Smooth muscle cell (in vitro differentiated cells): ENCODE measurements at regions not wholly inside any gene's neighbourhood (a gene's known extent, or its start where the extent isn't known, plus 50 kb on each side); places are given as distances from the start of the nearest gene placed in this dataset.

ENCODE experiments used
- DNase-seq: peaks from one replicate; lab custom pipeline; 2025; ENCODE audit not compliant: unreplicated experiment; lab: John Stamatoyannopoulos, UW
- H2AFZ ChIP-seq: fragments of 200-600 bp; sonication (generic); 2 replicates; pipeline ENCODE4 v1.6.0; 2016; ENCODE audit warnings: antibody characterized with exemption, low read depth, mild to moderate bottlenecking
- H3F3A ChIP-seq: fragments of 200-600 bp; sonication (generic); 2 replicates; pipeline ENCODE4 v1.6.0; 2017; ENCODE audit warnings: antibody characterized with exemption, low read depth
- H3K27ac ChIP-seq: fragments of 200-600 bp; sonication (generic); 2 replicates; pipeline ENCODE4 v1.5.1; 2016; ENCODE audit warnings: low read depth, mild to moderate bottlenecking
- H3K27me3 ChIP-seq: fragments of 200-600 bp; sonication (generic); 2 replicates; pipeline ENCODE4 v1.6.1; 2016; ENCODE audit warnings: low read depth, mild to moderate bottlenecking
- H3K36me3 ChIP-seq: fragments of 200-600 bp; sonication (generic); 2 replicates; pipeline ENCODE4 v1.5.1; 2016; ENCODE audit warnings: low read depth
- H3K4me1 ChIP-seq: fragments of 200-600 bp; sonication (generic); 2 replicates; pipeline ENCODE4 v1.5.1; 2016; ENCODE audit warnings: low read depth
- H3K4me2 ChIP-seq: fragments of 200-600 bp; sonication (generic); 2 replicates; pipeline ENCODE4 v1.6.0; 2016; ENCODE audit warnings: mild to moderate bottlenecking
- H3K4me3 ChIP-seq: fragments of 200-600 bp; sonication (generic); 2 replicates; pipeline ENCODE4 v1.5.1; 2016; ENCODE audit warnings: mild to moderate bottlenecking
- H3K79me2 ChIP-seq: fragments of 200-600 bp; sonication (generic); 2 replicates; pipeline ENCODE4 v1.6.0; 2016; ENCODE audit warnings: low read depth, mild to moderate bottlenecking
- H3K9ac ChIP-seq: fragments of 200-600 bp; sonication (generic); 2 replicates; pipeline ENCODE4 v1.6.0; 2016; ENCODE audit warnings: low read depth
- H3K9me3 ChIP-seq: fragments of 200-600 bp; sonication (generic); replicated peaks from 2 replicates; pipeline ENCODE4 v1.5.1; 2016; ENCODE audit warnings: low read depth
- H4K20me1 ChIP-seq: fragments of 200-600 bp; sonication (generic); 2 replicates; pipeline ENCODE4 v1.6.0; 2016; ENCODE audit warnings: low read depth
- WGBS: methylation state at CpG from one replicate; pipeline ENCODE4 v1.1.7; 2016; ENCODE audit warnings: low lambda C conversion rate; 5-methylcytosine and 5-hydroxymethylcytosine counted together
- TF ChIP-seq, protein P1 (sequence below): fragments of 200-600 bp; sonication (generic); IDR thresholded peaks from 2 replicates; pipeline ENCODE4 v1.5.1; 2017; ENCODE audit warnings: borderline replicate concordance, mild to moderate bottlenecking, antibody characterized with exemption; ENCODE audit not compliant: insufficient read depth, poor library complexity, severe bottlenecking

DNA sequence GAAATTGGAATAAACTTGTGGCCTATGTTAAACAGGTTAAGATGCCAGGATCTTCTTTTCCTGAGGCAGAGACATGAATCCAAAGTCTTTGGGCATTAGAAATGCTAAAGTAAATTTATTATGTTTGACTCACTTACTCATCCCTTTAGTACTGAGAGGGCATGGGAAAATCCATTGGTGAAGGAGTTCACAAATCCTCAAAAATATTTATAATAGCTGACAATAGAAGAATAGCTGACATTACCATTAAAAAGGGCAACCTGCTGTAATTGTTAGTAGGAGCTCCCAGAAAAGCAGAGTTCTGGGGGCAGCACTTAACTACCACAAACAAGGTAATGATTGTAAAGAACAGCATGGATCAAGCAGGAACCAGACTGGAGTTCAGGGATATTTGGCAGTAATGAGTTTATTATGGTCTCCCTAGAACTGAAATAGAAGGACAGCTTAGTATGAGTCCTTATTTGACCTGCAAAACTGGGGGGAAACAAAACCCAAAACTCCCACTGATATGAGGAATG lies 285.8 kb upstream of the KLHL1 start:
- no peak for DNase-seq
- TF ChIP-seq, protein P1, sequence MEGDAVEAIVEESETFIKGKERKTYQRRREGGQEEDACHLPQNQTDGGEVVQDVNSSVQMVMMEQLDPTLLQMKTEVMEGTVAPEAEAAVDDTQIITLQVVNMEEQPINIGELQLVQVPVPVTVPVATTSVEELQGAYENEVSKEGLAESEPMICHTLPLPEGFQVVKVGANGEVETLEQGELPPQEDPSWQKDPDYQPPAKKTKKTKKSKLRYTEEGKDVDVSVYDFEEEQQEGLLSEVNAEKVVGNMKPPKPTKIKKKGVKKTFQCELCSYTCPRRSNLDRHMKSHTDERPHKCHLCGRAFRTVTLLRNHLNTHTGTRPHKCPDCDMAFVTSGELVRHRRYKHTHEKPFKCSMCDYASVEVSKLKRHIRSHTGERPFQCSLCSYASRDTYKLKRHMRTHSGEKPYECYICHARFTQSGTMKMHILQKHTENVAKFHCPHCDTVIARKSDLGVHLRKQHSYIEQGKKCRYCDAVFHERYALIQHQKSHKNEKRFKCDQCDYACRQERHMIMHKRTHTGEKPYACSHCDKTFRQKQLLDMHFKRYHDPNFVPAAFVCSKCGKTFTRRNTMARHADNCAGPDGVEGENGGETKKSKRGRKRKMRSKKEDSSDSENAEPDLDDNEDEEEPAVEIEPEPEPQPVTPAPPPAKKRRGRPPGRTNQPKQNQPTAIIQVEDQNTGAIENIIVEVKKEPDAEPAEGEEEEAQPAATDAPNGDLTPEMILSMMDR: no peak

DNA sequence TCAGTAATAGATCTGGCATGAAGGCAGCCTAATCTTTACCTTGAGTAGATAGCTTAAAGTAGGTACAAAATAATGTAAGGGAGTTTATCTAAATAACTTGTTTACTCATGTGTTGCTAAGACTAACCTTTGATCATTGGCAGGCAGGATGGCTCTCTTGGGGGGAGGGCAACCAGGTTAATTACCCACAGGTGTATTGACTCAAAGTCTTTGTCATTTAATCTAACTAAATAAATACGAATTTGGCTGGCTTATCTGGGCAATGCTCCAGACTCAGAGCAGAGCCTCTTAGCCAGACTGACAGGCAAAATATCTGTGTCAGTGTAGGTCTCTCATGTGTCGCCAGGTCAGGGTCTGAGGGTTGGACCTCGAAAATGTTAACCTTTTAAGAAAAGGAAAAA lies 283.4 kb upstream of the KLHL1 start:
- Histone ChIP-seq H3K79me2 (no peaks in the 10 kb centered on the region), H3K4me3 (no peak overlapping the region), H2AFZ (no peak overlapping the region), H3K27me3 (no peaks in the 10 kb centered on the region), H3K9me3 (no peaks in the 10 kb centered on the region), H3K4me1 (peaks cover 3% of the 10 kb centered on the region), H3K9ac (no peak overlapping the region), H3F3A (no peaks in the 10 kb centered on the region), H3K36me3 (no peaks in the 10 kb centered on the region), H3K27ac (no peak overlapping the region), H4K20me1 (no peaks in the 10 kb centered on the region), H3K4me2 (no peak overlapping the region)
- no peak for DNase-seq
- TF ChIP-seq, protein P1: no peak
- WGBS: 70% methylated on average over 3 of the region's 3 CpGs

More for the DNA sequence above, 285.8 kb upstream of the KLHL1 start:
- H3K36me3 ChIP-seq: no peaks in the 10 kb centered on the region
- H3K9ac ChIP-seq: no peak overlapping the region
- no peaks in the 10 kb centered on the region for H3K27me3 ChIP-seq
- H4K20me1 ChIP-seq: no peaks in the 10 kb centered on the region
- H2AFZ ChIP-seq: no peak overlapping the region
- H3K79me2 ChIP-seq: no peaks in the 10 kb centered on the region
- no peak overlapping the region for H3K27ac ChIP-seq
- peaks cover 3% of the 10 kb centered on the region for H3K4me1 ChIP-seq
- no peak overlapping the region for H3K4me3 ChIP-seq
- no peak overlapping the region for H3K4me2 ChIP-seq
- no peaks in the 10 kb centered on the region for H3F3A ChIP-seq
- H3K9me3 ChIP-seq: no peaks in the 10 kb centered on the region

- Histone ChIP-seq H3K9me3 (no peaks in the 10 kb centered on the region), H2AFZ (no peak overlapping the region), H3K79me2 (no peaks in the 10 kb centered on the region), H3F3A (no peaks in the 10 kb centered on the region), H3K27ac (no peak overlapping the region), H3K9ac (no peak overlapping the region), H3K36me3 (no peaks in the 10 kb centered on the region), H4K20me1 (no peaks in the 10 kb centered on the region), H3K4me3 (no peak overlapping the region), H3K27me3 (no peaks in the 10 kb centered on the region), H3K4me2 (no peak overlapping the region), H3K4me1 (peaks cover 3% of the 10 kb centered on the region)
- WGBS: 70% methylated on average over 3 of the region's 3 CpGs
- TF ChIP-seq, protein P1: no peak
- no peak for DNase-seq
Measured at GRCh38 chr13:70390968-70391367, 282.7 kb upstream of the KLHL1 start.

DNA sequence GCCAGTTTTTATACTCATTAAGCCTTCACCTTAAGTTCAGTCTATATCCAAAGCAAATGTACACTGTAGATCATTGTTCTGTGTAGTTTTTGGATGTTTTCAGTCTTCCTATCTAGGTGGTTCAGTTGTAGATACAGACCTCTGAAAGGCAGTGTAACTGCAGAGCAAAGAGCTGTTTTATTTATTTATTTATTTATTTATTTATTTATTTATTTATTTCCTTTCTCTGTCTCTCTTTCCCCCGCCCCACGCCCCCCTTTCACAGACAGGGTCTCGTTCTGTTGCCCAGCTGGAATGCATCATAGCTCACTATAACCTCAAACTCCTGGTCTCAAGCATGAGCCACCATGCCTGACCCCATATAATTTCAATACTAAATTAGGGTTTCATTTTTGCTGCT lies 281.8 kb upstream of the KLHL1 start:
- H3K4me2 ChIP-seq: no peak overlapping the region
- DNase-seq: no peak

More for the DNA sequence above, 281.8 kb upstream of the KLHL1 start:
- no peaks in the 10 kb centered on the region for H3K36me3 ChIP-seq
- no peak overlapping the region for H3K4me3 ChIP-seq
- TF ChIP-seq, protein P1: no peak
- H3F3A ChIP-seq: no peaks in the 10 kb centered on the region
- H3K4me1 ChIP-seq: peaks cover 3% of the 10 kb centered on the region
- no peak overlapping the region for H3K9ac ChIP-seq
- H3K27ac ChIP-seq: no peak overlapping the region
- WGBS: 79% methylated on average over 3 of the region's 3 CpGs
- no peaks in the 10 kb centered on the region for H3K27me3 ChIP-seq
- no peaks in the 10 kb centered on the region for H3K79me2 ChIP-seq
- no peaks in the 10 kb centered on the region for H3K9me3 ChIP-seq
- no peaks in the 10 kb centered on the region for H4K20me1 ChIP-seq
- H2AFZ ChIP-seq: no peak overlapping the region
